HG03520 (cell line): ENCODE measurements at regions not wholly inside any gene's neighbourhood (a gene's known extent, or its start where the extent isn't known, plus 50 kb on each side); places are given as distances from the start of the nearest gene placed in this dataset.

Experiments
- ATAC-seq: cut with Tn5 transposase; IDR thresholded peaks from one replicate; pipeline ENCODE4 v1.9.1; 2021; ENCODE audit warnings: mild to moderate bottlenecking, moderate library complexity; ENCODE audit not compliant: unreplicated experiment

GRCh38 chr7:106196460-106197021 is 84.4 kb upstream of the SYPL1 start:
- no peak for ATAC-seq

- no peak for ATAC-seq
These were observed 81.5 kb upstream of the SYPL1 start for GRCh38 chr7:106193661-106194060.

GRCh38 chr7:106190589-106191330 is 78.6 kb upstream of the SYPL1 start:
- no peak for ATAC-seq

GRCh38 chr7:106187613-106188350 is 75.7 kb upstream of the SYPL1 start:
- ATAC-seq, result no peak

GRCh38 chr7:106185719-106186118 is 73.6 kb upstream of the SYPL1 start:
- ATAC-seq, result no peak

GRCh38 chr7:106183952-106184351 is 71.8 kb upstream of the SYPL1 start:
- no peak for ATAC-seq

- no peak for ATAC-seq
These were observed 70.8 kb upstream of the SYPL1 start for GRCh38 chr7:106182904-106183303.

GRCh38 chr7:106181658-106182265 is 69.7 kb upstream of the SYPL1 start:
- no peak for ATAC-seq

GRCh38 chr7:106180721-106181120 is 68.6 kb upstream of the SYPL1 start:
- ATAC-seq, result no peak

- ATAC-seq, result no peak
These were observed 67.1 kb upstream of the SYPL1 start for GRCh38 chr7:106179256-106179655.

- ATAC-seq, result no peak
These were observed 66.6 kb upstream of the SYPL1 start for GRCh38 chr7:106178593-106179134.

- ATAC-seq, result no peak
These were observed 65.9 kb upstream of the SYPL1 start for GRCh38 chr7:106177738-106178592.

GRCh38 chr7:106177300-106177690 is 65.2 kb upstream of the SYPL1 start:
- ATAC-seq, result no peak

- peak; percentile 51 for ATAC-seq
These were observed 64.5 kb upstream of the SYPL1 start for GRCh38 chr7:106176414-106177299.

GRCh38 chr7:106175507-106175906 is 63.4 kb upstream of the SYPL1 start:
- no peak for ATAC-seq

- no peak for ATAC-seq
These were observed 58.5 kb upstream of the SYPL1 start for GRCh38 chr7:106170651-106171050.

- no peak for ATAC-seq
These were observed 57.9 kb upstream of the SYPL1 start for GRCh38 chr7:106169821-106170610.

GRCh38 chr7:106167439-106168136 is 55.5 kb upstream of the SYPL1 start:
- no peak for ATAC-seq
